ENCODE measurements at regions not wholly inside any gene's neighbourhood (a gene's known extent, or its start where the extent isn't known, plus 50 kb on each side); places are given as distances from the start of the nearest gene placed in this dataset.

DNA sequence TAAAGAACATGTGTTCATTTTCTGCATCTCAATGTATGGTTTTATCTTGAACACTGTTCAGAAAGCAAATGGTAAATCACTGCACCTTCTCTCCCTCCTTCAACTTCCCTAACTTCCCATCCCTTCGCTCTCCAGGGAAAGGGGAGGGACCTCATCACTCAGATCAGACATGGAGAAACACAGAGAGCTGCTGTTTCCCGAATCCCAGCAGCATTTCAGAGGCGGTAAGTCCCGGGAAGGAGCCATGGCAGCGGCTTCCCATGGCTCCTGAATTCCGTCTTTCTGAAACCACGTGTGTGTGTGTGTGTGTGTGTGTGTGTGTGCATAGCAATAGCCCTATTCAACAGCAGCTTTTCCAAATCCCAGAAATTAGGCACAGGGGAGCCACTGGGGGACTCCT is 125.4 kb upstream of the TMCC3 start:
- TF ChIP-seq, protein P1, sequence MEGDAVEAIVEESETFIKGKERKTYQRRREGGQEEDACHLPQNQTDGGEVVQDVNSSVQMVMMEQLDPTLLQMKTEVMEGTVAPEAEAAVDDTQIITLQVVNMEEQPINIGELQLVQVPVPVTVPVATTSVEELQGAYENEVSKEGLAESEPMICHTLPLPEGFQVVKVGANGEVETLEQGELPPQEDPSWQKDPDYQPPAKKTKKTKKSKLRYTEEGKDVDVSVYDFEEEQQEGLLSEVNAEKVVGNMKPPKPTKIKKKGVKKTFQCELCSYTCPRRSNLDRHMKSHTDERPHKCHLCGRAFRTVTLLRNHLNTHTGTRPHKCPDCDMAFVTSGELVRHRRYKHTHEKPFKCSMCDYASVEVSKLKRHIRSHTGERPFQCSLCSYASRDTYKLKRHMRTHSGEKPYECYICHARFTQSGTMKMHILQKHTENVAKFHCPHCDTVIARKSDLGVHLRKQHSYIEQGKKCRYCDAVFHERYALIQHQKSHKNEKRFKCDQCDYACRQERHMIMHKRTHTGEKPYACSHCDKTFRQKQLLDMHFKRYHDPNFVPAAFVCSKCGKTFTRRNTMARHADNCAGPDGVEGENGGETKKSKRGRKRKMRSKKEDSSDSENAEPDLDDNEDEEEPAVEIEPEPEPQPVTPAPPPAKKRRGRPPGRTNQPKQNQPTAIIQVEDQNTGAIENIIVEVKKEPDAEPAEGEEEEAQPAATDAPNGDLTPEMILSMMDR (IDR thresholded peaks at IDR 0.05): no peak
- TF ChIP-seq POLR2A (IDR thresholded peaks at IDR 0.05): no peak
